H9 (cell line): ENCODE measurements at regions not wholly inside any gene's neighbourhood (a gene's known extent, or its start where the extent isn't known, plus 50 kb on each side); places are given as distances from the start of the nearest gene placed in this dataset.

Source experiments
- DNase-seq: peaks from one replicate; pipeline ENCODE4 v3.0.0-alpha.2; 2017
- H2AFZ ChIP-seq: one replicate; pipeline ENCODE4 v1.6.1; 2013; ENCODE audit warnings: mild to moderate bottlenecking, low read length, control low read depth, moderate library complexity
- H2AK5ac ChIP-seq: 2 replicates; pipeline ENCODE4 v1.6.1; 2013; ENCODE audit warnings: low read length, control low read depth, mixed read lengths; ENCODE audit not compliant: insufficient read length
- H2BK120ac ChIP-seq: one replicate; pipeline ENCODE4 v1.6.1; 2013; ENCODE audit warnings: low read depth, mild to moderate bottlenecking, low read length, control low read depth, inconsistent platforms; ENCODE audit not compliant: poor library complexity, severe bottlenecking
- H2BK12ac ChIP-seq: 2 replicates; pipeline ENCODE4 v1.6.1; 2013; ENCODE audit warnings: low read length, control low read depth, mixed read lengths, low read depth; ENCODE audit not compliant: insufficient read length
- H2BK15ac ChIP-seq: 2 replicates; pipeline ENCODE4 v1.6.1; 2013; ENCODE audit warnings: low read depth, low read length, control low read depth
- H2BK20ac ChIP-seq: one replicate; pipeline ENCODE4 v1.6.1; 2013; ENCODE audit warnings: low read depth, mild to moderate bottlenecking, low read length, control low read depth, inconsistent platforms; ENCODE audit not compliant: poor library complexity, severe bottlenecking
- H2BK5ac ChIP-seq: 2 replicates; pipeline ENCODE4 v1.6.1; 2013; ENCODE audit warnings: low read length, control low read depth, mixed read lengths; ENCODE audit not compliant: insufficient read length
- H3K14ac ChIP-seq: 2 replicates; pipeline ENCODE4 v1.6.1; 2013; ENCODE audit warnings: low read length, control low read depth; ENCODE audit not compliant: insufficient read depth
- H3K18ac ChIP-seq: 2 replicates; pipeline ENCODE4 v1.6.1; 2013; ENCODE audit warnings: low read depth, mild to moderate bottlenecking, mixed read lengths, low read length, control low read depth; ENCODE audit not compliant: insufficient read length
- H3K23ac ChIP-seq: 2 replicates; pipeline ENCODE4 v1.6.1; 2013; ENCODE audit warnings: low read length, control low read depth, mixed read lengths, low read depth; ENCODE audit not compliant: insufficient read length
- H3K23me2 ChIP-seq: 2 replicates; pipeline ENCODE4 v1.6.1; 2013; ENCODE audit warnings: low read depth, mild to moderate bottlenecking, mixed read lengths, low read length, control low read depth; ENCODE audit not compliant: insufficient read length, poor library complexity, severe bottlenecking
- H3K27ac ChIP-seq: 2 replicates; pipeline ENCODE4 v1.5.1; 2013; ENCODE audit warnings: low read length, control low read depth, mixed read lengths, low read depth; ENCODE audit not compliant: insufficient read length
- H3K27me3 ChIP-seq: 2 replicates; pipeline ENCODE4 v1.6.1; 2013; ENCODE audit warnings: low read length, control low read depth, inconsistent platforms; ENCODE audit not compliant: insufficient read depth
- H3K4ac ChIP-seq: 2 replicates; pipeline ENCODE4 v1.6.1; 2013; ENCODE audit warnings: low read depth, mild to moderate bottlenecking, control low read depth, inconsistent platforms, low read length, moderate library complexity
- H3K4me1 ChIP-seq: 2 replicates; pipeline ENCODE4 v1.6.1; 2013; ENCODE audit warnings: low read length, control low read depth, inconsistent platforms; ENCODE audit not compliant: insufficient read depth
- H3K4me2 ChIP-seq: 2 replicates; pipeline ENCODE4 v1.6.1; 2013; ENCODE audit warnings: low read length, control low read depth, mixed read lengths; ENCODE audit not compliant: insufficient read length, insufficient read depth
- H3K56ac ChIP-seq: 2 replicates; pipeline ENCODE4 v1.6.1; 2013; ENCODE audit warnings: low read depth, mild to moderate bottlenecking, mixed read lengths, low read length, control low read depth; ENCODE audit not compliant: insufficient read length
- H3K79me1 ChIP-seq: 2 replicates; pipeline ENCODE4 v1.6.1; 2013; ENCODE audit warnings: low read depth, mild to moderate bottlenecking, moderate library complexity, low read length, control low read depth, inconsistent platforms; ENCODE audit not compliant: insufficient read depth, poor library complexity, severe bottlenecking
- H3K79me2 ChIP-seq: 2 replicates; pipeline ENCODE4 v1.6.1; 2013; ENCODE audit warnings: low read length, control low read depth, inconsistent platforms; ENCODE audit not compliant: insufficient read depth
- H3K9ac ChIP-seq: 2 replicates; pipeline ENCODE4 v1.6.1; 2013; ENCODE audit warnings: low read length, control low read depth, mixed read lengths; ENCODE audit not compliant: insufficient read length; ENCODE audit errors: extremely low read depth
- H3K9me3 ChIP-seq: one replicate; pipeline ENCODE4 v1.6.1; 2013; ENCODE audit warnings: low read depth, low read length, inconsistent platforms; ENCODE audit not compliant: control insufficient read depth
- H3T11ph ChIP-seq: one replicate; pipeline ENCODE4 v1.6.1; 2013; ENCODE audit warnings: mild to moderate bottlenecking, low read length, control low read depth, inconsistent platforms
- H4K20me1 ChIP-seq: one replicate; pipeline ENCODE4 v1.6.1; 2013; ENCODE audit not compliant: control insufficient read depth, insufficient read length, insufficient read depth
- H4K5ac ChIP-seq: 2 replicates; pipeline ENCODE4 v1.6.1; 2013; ENCODE audit warnings: low read depth, mild to moderate bottlenecking, mixed read lengths, low read length, control low read depth; ENCODE audit not compliant: insufficient read length
- H4K8ac ChIP-seq: replicated peaks from 2 replicates; pipeline ENCODE4 v1.6.1; 2013; ENCODE audit warnings: low read length, control low read depth, mixed read lengths, low read depth; ENCODE audit not compliant: insufficient read length
- H4K91ac ChIP-seq: 2 replicates; pipeline ENCODE4 v1.6.1; 2013; ENCODE audit warnings: low read depth, mild to moderate bottlenecking, moderate library complexity, mixed read lengths, low read length, control low read depth; ENCODE audit not compliant: insufficient read length
- H3K27ac Mint-ChIP-seq, 3 experiments: 2 replicates in 2 of 3; 3 replicates in 1 of 3; pipeline ENCODE4 v1.8.0; 2020 to 2021; ENCODE audit warnings: mixed read lengths in 3 of 3, mild to moderate bottlenecking in 1 of 3, moderate library complexity in 1 of 3
- H3K27me3 Mint-ChIP-seq: 2 replicates; pipeline ENCODE4 v1.8.0; 2021; ENCODE audit warnings: low read depth, mild to moderate bottlenecking, moderate library complexity, mixed read lengths
- H3K36me3 Mint-ChIP-seq, 3 experiments: 2 replicates in 2 of 3; 3 replicates in 1 of 3; pipeline ENCODE4 v1.8.0; 2020 to 2021; ENCODE audit warnings: low read depth in 3 of 3, mixed read lengths in 3 of 3; ENCODE audit not compliant: insufficient read depth in 1 of 3
- H3K4me1 Mint-ChIP-seq, 2 experiments: 2 replicates each; pipeline ENCODE4 v1.8.0; 2020; ENCODE audit warnings: mixed read lengths in 2 of 2
- H3K4me3 Mint-ChIP-seq, 2 experiments: 2 replicates in 1 of 2; 3 replicates in 1 of 2; pipeline ENCODE4 v1.8.0; 2020 to 2021; ENCODE audit warnings: mild to moderate bottlenecking in 2 of 2, mixed read lengths in 2 of 2, moderate library complexity in 1 of 2
- H3K9me3 Mint-ChIP-seq, 2 experiments: 2 replicates in 1 of 2; 3 replicates in 1 of 2; pipeline ENCODE4 v1.8.0; 2020; ENCODE audit warnings: mild to moderate bottlenecking in 2 of 2, mixed read lengths in 2 of 2, moderate library complexity in 1 of 2
- WGBS: extraction: QIAGEN DNeasy Blood & Tissue Kit; methylation state at CpG from one replicate; pipeline ENCODE4 v1.1.7; 2013; ENCODE audit warnings: missing lambda C conversion rate, low lambda C conversion rate, mixed read lengths; ENCODE audit not compliant: insufficient read length; ENCODE audit errors: extremely low coverage; 5-methylcytosine and 5-hydroxymethylcytosine counted together
- TF ChIP-seq, protein P1 (sequence below): fragments of 200-600 bp; sonication (generic); conservative IDR thresholded peaks from 3 replicates; pipeline ENCODE4 v1.8.0; 2021; ENCODE audit warnings: antibody characterized with exemption, mild to moderate bottlenecking

DNA sequence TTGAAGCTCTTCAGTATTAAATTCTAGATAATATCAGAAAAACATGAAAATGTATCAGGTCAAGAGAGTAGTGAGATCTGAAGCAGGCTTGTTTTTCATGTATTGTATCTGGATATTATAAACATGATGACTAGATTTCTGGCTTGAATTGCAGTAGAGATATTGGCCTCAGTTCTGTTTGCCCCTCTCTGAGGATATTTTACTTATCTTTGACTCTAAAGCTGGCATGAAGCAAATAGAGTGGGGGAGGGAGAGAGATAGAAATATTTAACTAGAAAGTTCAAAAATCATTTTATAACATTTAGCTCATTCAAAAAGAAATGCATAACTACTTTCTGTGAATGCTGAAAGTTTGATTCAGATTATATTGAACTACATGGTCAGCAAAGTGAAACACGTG lies 929.7 kb upstream of the KCND2 start:
- Histone ChIP-seq H3K18ac (no peak overlapping the region), H2BK5ac (no peak overlapping the region), H3K4me1 (no peaks in the 10 kb centered on the region), H3K27me3 (no peaks in the 10 kb centered on the region), H3K79me1 (no peaks in the 10 kb centered on the region), H3T11ph (no peak overlapping the region), H4K91ac (no peak overlapping the region), H3K4ac (no peak overlapping the region), H3K14ac (no peak overlapping the region), H2BK12ac (no peak overlapping the region), H4K5ac (no peak overlapping the region), H2BK15ac (no peak overlapping the region), H3K23me2 (no peaks in the 10 kb centered on the region), H2BK20ac (no peak overlapping the region), H3K23ac (no peak overlapping the region), H2AK5ac (no peak overlapping the region), H2BK120ac (no peak overlapping the region), H3K9me3 (no peaks in the 10 kb centered on the region), H3K9ac (no peak overlapping the region), H3K56ac (no peak overlapping the region), H3K79me2 (no peaks in the 10 kb centered on the region), H3K27ac (no peak overlapping the region), H4K20me1 (no peaks in the 10 kb centered on the region), H2AFZ (no peak overlapping the region), H4K8ac (no peak overlapping the region), H3K4me2 (no peak overlapping the region)
- H3K4me3 Mint-ChIP-seq = no peak overlapping the region
- DNase-seq = no peak
- TF ChIP-seq, protein P1, sequence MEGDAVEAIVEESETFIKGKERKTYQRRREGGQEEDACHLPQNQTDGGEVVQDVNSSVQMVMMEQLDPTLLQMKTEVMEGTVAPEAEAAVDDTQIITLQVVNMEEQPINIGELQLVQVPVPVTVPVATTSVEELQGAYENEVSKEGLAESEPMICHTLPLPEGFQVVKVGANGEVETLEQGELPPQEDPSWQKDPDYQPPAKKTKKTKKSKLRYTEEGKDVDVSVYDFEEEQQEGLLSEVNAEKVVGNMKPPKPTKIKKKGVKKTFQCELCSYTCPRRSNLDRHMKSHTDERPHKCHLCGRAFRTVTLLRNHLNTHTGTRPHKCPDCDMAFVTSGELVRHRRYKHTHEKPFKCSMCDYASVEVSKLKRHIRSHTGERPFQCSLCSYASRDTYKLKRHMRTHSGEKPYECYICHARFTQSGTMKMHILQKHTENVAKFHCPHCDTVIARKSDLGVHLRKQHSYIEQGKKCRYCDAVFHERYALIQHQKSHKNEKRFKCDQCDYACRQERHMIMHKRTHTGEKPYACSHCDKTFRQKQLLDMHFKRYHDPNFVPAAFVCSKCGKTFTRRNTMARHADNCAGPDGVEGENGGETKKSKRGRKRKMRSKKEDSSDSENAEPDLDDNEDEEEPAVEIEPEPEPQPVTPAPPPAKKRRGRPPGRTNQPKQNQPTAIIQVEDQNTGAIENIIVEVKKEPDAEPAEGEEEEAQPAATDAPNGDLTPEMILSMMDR = no peak
- H3K27me3 Mint-ChIP-seq = no peaks in the 10 kb centered on the region; the same call in 1 of the 2 replicates
- no CpG with 5 or more reads among the region's 1 CpG for WGBS
- no peaks in the 10 kb centered on the region for H3K36me3 Mint-ChIP-seq
- H3K9me3 Mint-ChIP-seq = no peaks in the 10 kb centered on the region; a peak in 1 of 5 replicates
- H3K4me1 Mint-ChIP-seq = no peaks in the 10 kb centered on the region
- no peak overlapping the region for H3K27ac Mint-ChIP-seq
